Kidney epithelial cell (primary cell): ENCODE measurements at regions not wholly inside any gene's neighbourhood (a gene's known extent, or its start where the extent isn't known, plus 50 kb on each side); places are given as distances from the start of the nearest gene placed in this dataset.

Source experiments
- DNase-seq: peaks from one replicate; pipeline ENCODE4 v3.0.0-alpha.2; 2010; ENCODE audit warnings: low read depth
- H3K27me3 ChIP-seq: 2 replicates; pipeline ENCODE4 v1.6.0; 2011; ENCODE audit warnings: low read length; ENCODE audit not compliant: control insufficient read depth, insufficient read depth
- H3K36me3 ChIP-seq: 2 replicates; pipeline ENCODE4 v1.5.1; 2011; ENCODE audit warnings: low read length; ENCODE audit not compliant: control insufficient read depth, insufficient read depth
- H3K4me3 ChIP-seq: 2 replicates; pipeline ENCODE4 v1.5.1; 2011; ENCODE audit warnings: low read depth, mild to moderate bottlenecking, control low read depth, low read length
- CTCF ChIP-seq: IDR thresholded peaks from 2 replicates; pipeline ENCODE4 v1.5.1; 2011; ENCODE audit warnings: mild to moderate bottlenecking, moderate library complexity, low read length, control low read depth, inconsistent platforms; ENCODE audit not compliant: insufficient read depth, poor library complexity, severe bottlenecking

DNA sequence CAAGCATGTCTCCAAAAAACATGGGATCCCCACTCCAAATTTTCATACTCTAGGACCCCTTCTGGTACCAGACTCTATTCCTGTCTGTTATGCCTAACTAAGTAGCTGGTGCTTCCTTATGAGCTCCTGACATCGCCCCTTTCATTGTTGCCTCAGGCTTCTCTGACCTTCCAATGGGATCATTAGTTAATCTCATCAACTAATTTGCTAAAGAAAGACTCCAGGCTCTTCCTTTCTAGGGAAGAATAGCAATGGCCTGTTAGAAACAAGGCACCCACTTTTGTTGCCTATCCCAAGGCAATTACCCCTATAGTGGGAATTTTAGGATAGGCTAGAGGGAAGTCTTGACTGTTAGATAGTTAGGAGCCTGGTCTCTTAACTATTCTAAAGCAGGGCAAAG is 369.5 kb downstream of the MLLT3 start:
- H3K27me3 ChIP-seq: no peaks in the 10 kb centered on the region
- no peak for DNase-seq
- no peak for TF ChIP-seq CTCF
- H3K4me3 ChIP-seq: no peak overlapping the region
- no peaks in the 10 kb centered on the region for H3K36me3 ChIP-seq

DNA sequence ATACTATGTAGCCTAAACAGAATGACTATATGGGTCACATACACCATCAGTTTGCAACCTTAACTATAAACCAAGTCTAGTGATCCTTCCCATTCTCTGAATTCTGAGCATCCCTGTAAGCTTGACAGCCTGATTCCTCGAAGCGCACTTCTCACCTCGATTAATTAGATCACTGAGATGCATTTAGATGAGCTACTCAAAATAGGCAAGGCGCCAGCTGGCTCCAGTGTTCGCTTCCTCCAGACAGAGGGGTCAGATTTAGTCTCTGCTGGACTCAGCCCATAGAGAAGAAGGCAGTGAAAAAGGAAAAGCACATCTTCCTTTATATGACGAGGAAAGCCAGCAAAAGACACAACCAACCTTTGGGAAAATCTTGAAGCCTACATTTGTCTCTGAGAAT is 371.5 kb downstream of the MLLT3 start:
- H3K4me3 ChIP-seq: no peak overlapping the region
- H3K36me3 ChIP-seq: no peaks in the 10 kb centered on the region
- DNase-seq: no peak
- no peaks in the 10 kb centered on the region for H3K27me3 ChIP-seq
- no peak for TF ChIP-seq CTCF

DNA sequence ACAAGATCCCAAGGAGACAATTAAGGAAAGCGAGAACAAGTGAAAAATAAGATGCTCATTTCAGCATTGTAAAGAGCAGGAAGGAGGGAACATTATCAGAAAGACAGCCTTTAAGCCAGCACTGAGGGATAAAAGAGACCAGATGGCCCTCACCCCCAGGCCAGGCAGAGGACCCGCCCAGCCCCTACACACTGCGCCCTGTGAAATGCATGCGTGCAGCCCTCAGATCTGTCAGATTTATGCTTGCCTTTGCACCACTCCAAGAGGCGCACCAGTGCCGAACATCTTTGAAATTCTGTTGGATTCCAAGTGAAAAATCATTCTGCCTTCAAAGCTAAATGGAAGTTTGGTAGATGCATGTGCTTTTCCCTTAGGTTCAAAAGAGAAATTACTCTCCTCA is 378.0 kb downstream of the MLLT3 start:
- Histone ChIP-seq H3K27me3 (no peaks in the 10 kb centered on the region), H3K4me3 (no peak overlapping the region), H3K36me3 (no peaks in the 10 kb centered on the region)
- TF ChIP-seq CTCF: no peak
- DNase-seq: no peak

DNA sequence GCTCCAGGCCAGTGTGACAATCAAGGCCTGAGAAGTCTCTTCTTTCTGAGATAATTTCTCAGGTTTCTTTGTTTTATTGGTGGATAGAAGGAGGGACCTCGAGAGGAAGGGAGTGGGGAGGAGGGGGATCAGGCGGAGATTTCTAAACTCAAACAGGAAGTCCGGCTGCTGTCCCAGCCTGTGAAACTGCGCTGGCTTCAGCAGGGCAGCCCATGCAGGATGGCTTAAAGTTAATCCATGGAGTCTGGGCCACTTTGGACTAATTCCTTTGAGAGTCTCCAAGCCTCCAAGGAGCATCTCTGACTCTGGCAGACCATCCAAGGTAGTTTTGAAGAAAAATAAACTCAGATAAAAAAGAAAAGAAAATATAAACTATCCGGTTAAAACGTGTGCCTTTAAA is 378.5 kb downstream of the MLLT3 start:
- Histone ChIP-seq H3K27me3 (no peaks in the 10 kb centered on the region), H3K36me3 (no peaks in the 10 kb centered on the region), H3K4me3 (no peak overlapping the region)
- no peak for DNase-seq
- no peak for TF ChIP-seq CTCF

DNA sequence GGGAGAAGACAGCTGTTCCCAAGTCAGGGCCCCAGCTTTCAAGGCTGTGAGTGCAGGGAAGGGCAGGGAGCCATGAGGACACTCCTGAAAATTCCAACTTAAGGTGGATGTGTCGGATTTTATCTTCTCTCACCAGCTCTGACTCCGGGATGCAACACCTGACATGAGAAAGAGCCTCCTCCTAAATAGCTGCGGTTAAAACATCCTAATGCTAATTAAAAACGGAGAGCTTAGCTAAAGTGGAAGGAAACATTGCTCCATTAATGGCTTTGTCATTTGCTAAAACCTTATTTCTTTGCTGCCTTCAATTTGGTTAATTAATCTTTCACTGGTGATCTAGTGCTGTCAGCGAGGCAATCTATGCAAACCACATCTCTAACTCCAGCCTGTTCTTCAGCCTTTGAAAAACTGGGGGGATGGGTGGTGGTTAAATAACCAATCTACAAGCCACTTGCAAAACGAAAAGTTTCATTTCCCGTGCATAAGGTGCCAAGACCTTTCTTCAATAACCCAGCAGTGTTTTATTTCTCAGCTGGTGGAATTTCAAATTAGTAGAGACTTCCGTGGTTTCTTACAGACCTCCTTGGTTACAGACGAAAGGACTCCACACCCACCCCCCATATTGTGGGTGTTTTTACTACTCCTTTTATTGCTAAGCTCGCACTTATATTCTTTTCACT is 379.6 kb downstream of the MLLT3 start:
- no peak for DNase-seq
- no peak for TF ChIP-seq CTCF

DNA sequence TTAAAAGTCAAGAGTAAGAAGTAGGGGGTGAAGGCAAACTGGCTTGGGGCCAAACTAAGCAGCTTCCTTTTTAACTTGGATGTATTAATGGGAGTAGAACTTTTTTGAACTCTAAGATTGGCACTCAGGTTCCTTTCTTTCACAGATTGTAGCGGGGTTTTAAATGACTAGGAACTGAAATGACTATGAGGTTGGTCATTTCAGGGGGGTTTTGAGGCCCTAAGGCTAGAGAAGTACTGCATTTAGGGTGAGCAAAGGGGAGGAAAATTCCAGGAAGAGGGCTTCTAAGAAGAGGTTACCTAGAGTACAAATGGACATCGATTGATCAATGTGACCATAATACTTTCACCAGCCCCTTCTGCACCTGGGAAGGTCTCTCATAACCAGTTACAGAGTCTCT is 381.8 kb downstream of the MLLT3 start:
- TF ChIP-seq CTCF: no peak
- no peaks in the 10 kb centered on the region for H3K27me3 ChIP-seq
- DNase-seq: no peak
- no peak overlapping the region for H3K4me3 ChIP-seq
- H3K36me3 ChIP-seq: no peaks in the 10 kb centered on the region

More for the DNA sequence above, 379.6 kb downstream of the MLLT3 start:
- Histone ChIP-seq H3K27me3 (no peaks in the 10 kb centered on the region), H3K36me3 (no peaks in the 10 kb centered on the region), H3K4me3 (no peak overlapping the region)
